Breast epithelium (tissue), 3 donors: ENCODE measurements at regions not wholly inside any gene's neighbourhood (a gene's known extent, or its start where the extent isn't known, plus 50 kb on each side); places are given as distances from the start of the nearest gene placed in this dataset.

Experiments
- CTCF ChIP-seq, 3 donors: fragments of 450-650 bp; IDR thresholded peaks; one replicate each; pipeline ENCODE4 v1.5.1; 2016 to 2017; ENCODE audit warnings: antibody characterized with exemption in 3 of 3, mild to moderate bottlenecking in 3 of 3, moderate library complexity in 3 of 3
- POLR2A ChIP-seq: fragments of 450-650 bp; IDR thresholded peaks from one replicate; pipeline ENCODE4 v1.6.1; 2016; ENCODE audit warnings: antibody characterized with exemption, mild to moderate bottlenecking, moderate library complexity

GRCh38 chr20:56195946-56196345, 52.6 kb upstream of the MC3R start:
- TF ChIP-seq POLR2A (no peak), CTCF (IDR thresholded peaks at IDR 0.05) (no peak)
